PFSK-1 (cell line): ENCODE measurements at regions not wholly inside any gene's neighbourhood (a gene's known extent, or its start where the extent isn't known, plus 50 kb on each side); places are given as distances from the start of the nearest gene placed in this dataset.

Experiments
- POLR2AphosphoS5 ChIP-seq: IDR thresholded peaks from 2 replicates; pipeline ENCODE4 v1.6.1; 2012; ENCODE audit warnings: low read depth, mild to moderate bottlenecking, control low read depth, low read length, moderate library complexity
- SIN3A ChIP-seq: IDR thresholded peaks from 2 replicates; pipeline ENCODE4 v1.6.1; 2012; ENCODE audit warnings: mild to moderate bottlenecking, low read length, moderate library complexity, borderline replicate concordance; ENCODE audit not compliant: insufficient read depth

- TF ChIP-seq POLR2AphosphoS5 (no peak), SIN3A (no peak)
Measured at GRCh38 chr12:124374147-124374546, 79.3 kb downstream of the RFLNA start.
